Jurkat, Clone E6-1 (cell line): ENCODE measurements at regions not wholly inside any gene's neighbourhood (a gene's known extent, or its start where the extent isn't known, plus 50 kb on each side); places are given as distances from the start of the nearest gene placed in this dataset.
A peak's percentile ranks its signal among the peaks of the same experiment; 100 is the strongest.
"Not testable (repeated sequence)": the region's sequence is repeated elsewhere in the genome, so short reads cannot be mapped to it uniquely, and the experiment has no call there.

Source experiments
- DNase-seq: peaks from one replicate; pipeline ENCODE4 v3.0.0-alpha.2; 2011; ENCODE audit warnings: low read depth, low spot score
- H3K4me3 ChIP-seq: 2 replicates; pipeline ENCODE4 v1.5.1; 2011; ENCODE audit warnings: mild to moderate bottlenecking, low read length, control low read depth, moderate library complexity

DNA sequence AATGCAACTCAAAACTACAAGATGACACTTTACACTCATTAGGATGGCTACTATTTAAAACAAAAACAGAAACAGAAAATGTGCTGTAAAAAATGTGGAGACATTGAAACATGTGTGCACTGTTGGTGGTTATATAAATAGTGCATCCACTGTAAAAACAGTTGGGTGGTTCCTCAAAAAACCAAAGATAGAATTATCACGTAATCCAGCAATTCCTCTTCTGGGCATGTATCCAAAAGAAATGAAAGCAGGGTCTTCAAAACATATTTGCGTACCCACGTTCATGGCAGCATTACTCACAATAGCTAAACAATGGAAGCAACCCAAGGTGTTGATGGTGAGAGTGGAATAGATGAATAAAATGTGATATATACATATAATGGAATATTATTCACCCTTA, 967.2 kb downstream of the TRAM1L1 start:
- no peak overlapping the region for H3K4me3 ChIP-seq
- DNase-seq: no peak

DNA sequence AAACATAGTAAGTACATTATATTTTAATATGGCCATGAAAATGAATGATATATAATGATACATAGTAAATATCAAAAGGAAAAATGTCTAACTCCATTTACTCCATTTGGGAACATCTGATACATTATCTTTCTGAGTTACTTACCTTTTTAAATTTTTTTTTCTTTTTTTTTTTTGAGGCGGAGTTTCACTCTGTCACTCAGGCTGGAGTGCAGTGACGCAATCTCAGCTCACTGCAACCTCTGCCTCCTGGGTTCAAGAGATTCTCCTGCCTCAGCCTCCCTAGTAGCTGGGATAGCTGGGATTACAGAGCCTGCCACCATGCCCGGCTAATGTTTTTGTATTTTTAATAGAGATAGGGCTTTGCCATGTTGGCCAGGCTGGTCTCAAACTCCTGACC, 972.5 kb downstream of the TRAM1L1 start:
- DNase-seq: not testable (repeated sequence)

DNA sequence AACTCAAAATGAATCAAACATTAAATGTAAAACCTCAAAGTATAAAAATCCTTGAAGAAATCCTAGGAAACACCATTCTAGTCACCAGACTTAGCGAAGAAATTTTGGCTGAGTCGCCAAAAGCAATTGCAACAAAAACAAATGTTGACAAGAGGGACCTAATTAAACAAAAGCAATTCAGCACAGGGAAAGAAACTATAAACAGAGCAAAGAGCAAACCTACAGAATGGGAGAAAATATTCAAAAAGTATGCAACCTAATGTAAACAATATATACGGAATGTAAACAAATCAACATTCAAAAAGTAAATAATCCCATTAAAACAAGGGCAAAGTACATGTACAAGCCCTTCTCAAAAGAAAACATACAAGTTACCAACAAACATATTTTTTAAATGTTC, 974.7 kb downstream of the TRAM1L1 start:
- no peak overlapping the region for H3K4me3 ChIP-seq
- DNase-seq: no peak

More for the DNA sequence above, 972.5 kb downstream of the TRAM1L1 start:
- H3K4me3 ChIP-seq: not testable (repeated sequence)

DNA sequence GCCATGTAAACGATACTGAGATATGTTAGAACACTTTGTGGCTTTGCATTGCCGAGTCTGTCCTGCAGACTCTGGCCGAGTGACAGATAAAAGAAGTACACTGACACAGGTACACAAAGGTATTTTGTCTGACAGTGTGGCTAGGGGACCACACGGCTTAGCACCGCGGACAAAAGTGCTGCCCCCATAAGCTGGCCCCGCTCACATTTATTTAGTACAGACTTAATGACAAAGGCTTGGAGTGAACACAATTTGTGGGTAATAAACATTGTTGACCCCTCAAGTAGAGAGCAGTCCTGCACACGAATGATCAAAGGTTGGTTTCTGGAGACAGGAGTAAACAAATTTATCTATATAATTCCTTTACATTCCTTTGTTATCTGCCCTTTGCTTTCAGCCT, 976.8 kb downstream of the TRAM1L1 start:
- no peak overlapping the region for H3K4me3 ChIP-seq
- no peak for DNase-seq

DNA sequence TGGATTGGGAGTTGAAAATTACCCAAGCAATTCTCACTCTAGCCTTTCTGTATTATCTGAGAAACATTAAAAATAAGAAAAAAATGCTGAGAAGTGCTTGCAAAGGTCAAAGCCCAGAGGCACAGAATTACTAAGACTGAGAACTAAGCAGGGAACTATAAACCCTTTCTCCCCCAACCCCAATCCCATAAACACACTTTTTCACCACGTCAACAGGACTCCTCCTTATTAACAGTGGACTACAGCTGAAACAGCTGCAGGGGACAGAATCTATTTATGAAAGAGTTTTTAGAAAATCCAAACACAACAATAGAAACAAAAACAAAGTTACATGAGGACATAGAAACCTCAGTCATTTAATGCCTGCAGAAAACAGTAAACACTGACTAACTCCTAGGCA, 984.1 kb downstream of the TRAM1L1 start:
- DNase-seq: no peak
- no peak overlapping the region for H3K4me3 ChIP-seq

DNA sequence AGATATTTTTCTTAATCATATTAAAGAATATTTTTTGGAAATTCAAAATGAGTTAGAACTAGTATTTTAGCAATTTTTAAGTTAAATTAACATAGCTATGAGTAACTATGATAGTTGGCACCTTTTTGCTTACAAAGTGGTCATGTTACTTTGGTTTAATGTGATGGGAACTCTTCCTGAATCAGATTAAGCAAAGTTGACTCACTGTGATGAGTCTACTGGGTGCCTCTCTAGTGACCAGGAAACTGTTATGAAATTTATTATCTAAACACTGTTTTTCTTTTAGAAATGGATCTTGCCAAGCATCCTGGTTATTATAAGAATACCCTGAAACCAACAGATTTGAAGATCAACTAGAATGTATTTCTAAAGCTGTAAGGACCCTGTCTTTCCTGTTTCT, 985.8 kb downstream of the TRAM1L1 start:
- no peak for DNase-seq
- H3K4me3 ChIP-seq: no peak overlapping the region

DNA sequence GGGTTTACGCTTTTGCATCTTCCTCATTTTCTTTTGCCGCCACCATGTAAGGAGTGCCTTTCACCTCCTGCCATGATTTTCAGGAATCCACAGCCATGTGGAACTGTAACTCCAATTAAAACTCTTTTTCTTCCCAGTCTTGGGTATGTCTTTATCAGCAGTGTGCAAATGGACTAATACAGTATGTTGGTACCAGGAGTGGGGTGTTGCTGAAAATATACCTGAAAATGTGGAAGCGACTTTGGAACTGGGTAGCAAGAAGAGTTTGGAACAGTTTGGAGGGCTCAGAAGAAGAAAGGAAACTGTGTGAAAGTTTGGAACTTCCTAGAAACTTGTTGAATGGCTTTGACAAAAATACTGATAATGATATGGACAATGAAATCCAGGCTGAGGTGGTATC, 983.9 kb upstream of the NDST4 start:
- not testable (repeated sequence) for H3K4me3 ChIP-seq, DNase-seq

DNA sequence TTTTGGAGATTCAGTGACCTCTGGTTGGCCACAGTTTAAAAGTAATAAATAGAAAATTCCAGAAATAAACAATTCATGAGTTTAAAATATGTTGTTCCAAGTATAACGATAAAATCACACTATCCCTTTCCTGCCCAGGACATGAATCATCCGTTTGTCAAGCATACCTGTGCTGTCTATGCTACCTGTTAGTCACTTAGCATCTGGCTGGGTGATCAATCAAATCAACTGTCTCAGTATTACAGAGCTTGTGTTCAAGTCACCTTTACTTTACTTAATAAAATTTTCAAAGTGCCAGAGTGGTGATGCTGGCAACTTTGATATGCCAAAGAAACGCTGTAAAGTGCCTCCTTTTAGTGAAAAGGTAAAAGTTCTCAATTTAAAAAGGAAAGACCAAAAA, 979.5 kb upstream of the NDST4 start:
- no peak overlapping the region for H3K4me3 ChIP-seq
- DNase-seq: no peak

DNA sequence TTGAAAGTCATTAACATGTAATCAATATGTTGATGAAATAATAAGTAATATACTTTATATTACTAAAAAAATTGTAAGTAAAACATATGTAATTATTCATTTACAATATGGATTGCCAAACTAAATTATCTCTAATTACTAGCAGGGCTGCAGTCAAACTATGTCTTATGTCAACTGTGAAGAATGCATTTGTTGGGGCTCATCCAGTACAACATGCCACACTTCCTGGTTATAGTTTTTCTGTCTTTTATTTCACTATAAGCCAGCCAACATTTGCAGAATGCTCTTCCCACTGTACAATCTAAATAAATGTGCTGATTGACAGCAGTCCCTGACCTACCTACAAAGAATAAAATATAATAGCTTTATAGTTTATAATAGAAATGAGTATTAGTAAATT, 975.4 kb upstream of the NDST4 start:
- H3K4me3 ChIP-seq: no peak overlapping the region
- DNase-seq: no peak

DNA sequence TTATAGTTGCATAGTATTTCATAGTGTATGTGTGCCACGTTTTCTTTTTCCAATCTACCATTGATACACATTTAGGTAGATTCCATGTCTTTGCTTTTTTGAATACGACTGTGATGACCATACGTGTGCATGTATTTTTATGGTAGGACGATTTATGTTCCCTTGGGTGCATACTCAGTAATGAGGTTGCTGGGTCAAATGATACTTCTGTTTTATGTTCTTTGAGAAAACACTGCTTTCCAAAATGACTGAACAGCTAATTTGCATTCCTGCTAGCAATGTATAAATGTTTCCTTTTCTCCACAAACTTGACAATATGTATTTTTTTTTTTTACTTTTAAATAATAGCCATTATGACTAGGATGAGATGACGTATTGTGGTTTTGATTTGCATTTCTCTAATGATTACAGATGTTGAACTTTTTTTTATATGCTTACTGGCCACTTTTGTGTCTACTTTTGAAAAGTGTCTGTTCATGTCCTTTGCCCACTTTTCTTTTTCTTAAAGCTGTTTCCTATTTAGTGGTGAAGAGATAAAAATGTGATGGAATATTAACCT, 969.5 kb upstream of the NDST4 start:
- no peak for DNase-seq
- H3K4me3 ChIP-seq: no peak overlapping the region

DNA sequence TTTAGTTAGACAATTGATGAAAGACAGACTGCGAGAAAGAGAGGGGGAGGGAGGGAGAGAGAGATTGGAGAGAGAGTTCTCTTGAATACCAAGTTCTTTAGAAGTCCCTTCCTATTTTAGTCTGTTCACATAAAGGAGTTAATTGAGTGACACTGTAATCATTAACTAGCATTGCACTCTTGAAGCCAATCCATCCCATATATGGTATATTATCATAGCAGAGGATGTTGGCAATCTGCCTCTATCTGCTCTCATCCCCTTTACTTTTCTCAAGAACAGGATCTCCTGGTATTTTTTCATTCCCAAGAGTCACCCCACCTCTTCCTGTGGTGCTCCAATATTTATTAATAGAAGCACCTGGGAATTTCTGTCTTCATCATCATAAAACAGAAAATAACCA, 959.6 kb upstream of the NDST4 start:
- no peak overlapping the region for H3K4me3 ChIP-seq
- no peak for DNase-seq

DNA sequence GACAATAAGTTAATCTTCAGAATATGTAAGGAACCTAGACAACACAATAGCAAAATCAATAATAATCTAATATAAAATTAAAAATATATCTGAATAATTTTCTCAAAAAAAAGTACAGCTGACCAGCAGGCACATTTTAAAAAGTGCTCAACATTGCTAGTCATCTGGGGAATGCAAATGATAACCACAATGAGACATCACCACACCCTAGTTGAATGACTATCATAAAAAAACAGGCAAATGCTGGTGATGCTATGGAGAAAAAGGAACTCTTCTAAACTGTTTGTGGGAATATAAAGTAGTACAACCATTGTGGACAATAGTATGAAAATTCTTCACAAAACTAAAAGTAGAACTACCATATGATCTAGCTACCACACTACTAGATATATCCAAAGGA, 956.9 kb upstream of the NDST4 start:
- no peak overlapping the region for H3K4me3 ChIP-seq
- no peak for DNase-seq

DNA sequence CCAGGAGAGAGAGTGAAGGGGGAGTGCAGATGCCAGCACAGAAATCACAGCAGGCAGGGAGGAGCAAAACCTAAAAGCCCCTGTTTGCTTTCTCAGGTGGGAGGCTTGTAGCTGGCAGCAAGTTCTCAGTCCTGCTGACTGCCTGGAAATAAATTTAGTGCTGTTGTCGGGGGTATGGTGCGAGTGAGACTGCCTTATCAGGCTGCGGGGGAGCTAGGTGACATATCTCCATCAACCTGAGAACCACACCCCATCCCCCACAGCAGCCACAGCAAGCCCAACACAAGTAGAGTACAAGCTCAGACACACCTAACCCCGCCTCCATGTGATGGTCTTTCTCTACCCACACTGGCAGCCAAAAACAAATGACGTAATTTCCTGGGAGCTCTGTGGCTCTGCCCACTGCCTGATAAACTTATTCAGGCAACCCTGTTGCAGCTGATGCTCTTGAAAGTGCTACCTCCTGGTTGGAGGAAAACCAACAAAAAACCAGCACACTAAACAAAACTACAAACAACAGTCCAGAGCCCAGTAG, 953.4 kb upstream of the NDST4 start:
- H3K4me3 ChIP-seq: no peak overlapping the region
- DNase-seq: no peak

DNA sequence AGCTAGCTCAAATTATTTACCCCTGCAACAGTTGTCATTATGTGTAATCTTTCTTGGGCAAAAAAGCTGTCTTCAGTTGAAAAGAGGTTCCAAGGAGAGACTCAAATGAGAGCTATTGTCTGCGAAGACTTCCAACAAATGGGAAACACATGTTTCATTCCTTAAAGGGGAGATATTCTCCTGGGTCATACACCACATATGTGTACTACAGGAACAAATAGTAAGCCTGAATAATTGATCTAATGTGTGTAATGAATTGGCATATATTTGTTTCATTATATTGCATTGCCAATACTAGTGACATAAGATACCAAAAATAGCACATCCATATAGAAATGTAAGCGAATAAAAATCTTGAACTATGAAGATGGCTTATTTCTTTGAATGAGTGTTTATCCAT, 950.9 kb upstream of the NDST4 start:
- no peak for DNase-seq

DNA sequence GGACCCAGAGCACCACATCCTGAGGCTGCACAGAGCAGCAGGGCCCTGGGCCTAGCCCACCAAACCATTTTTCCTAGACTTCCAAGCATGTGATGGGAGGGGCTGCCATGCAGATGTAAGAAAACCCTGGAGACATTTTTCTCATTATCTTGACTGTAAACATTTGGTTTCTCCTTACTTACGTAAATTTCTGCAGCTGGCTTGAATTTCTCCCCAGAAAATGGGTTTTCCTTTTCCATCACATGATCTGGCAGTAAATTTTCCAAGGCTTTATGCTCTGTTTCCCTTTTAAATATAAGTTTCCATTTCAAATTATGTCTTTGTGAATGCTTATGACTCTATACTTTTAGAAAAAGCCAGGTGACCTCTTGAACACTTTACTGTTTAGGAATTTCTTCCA, 945.9 kb upstream of the NDST4 start:
- H3K4me3 ChIP-seq: no peak overlapping the region
- no peak for DNase-seq

More for the DNA sequence above, 950.9 kb upstream of the NDST4 start:
- H3K4me3 ChIP-seq: no peak overlapping the region

DNA sequence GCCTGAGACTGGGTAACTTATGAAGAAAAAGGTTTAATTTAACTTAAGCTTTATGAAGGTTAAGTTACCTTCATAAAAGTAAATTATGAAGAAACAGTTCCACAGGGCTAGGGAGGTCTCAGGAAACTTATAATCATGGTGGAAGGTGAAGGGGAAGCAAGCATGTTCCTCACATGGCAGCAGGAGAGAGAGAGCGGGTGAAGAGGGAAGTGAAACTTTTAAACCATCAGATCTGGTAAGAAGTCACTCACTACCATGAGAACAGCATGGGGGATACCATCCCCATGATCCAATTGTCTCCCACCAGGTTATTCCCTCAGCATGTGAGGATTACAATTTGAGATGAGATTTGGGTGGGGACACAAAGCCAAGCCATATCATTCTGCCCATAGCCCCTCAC, 944.7 kb upstream of the NDST4 start:
- DNase-seq: no peak
- no peak overlapping the region for H3K4me3 ChIP-seq

DNA sequence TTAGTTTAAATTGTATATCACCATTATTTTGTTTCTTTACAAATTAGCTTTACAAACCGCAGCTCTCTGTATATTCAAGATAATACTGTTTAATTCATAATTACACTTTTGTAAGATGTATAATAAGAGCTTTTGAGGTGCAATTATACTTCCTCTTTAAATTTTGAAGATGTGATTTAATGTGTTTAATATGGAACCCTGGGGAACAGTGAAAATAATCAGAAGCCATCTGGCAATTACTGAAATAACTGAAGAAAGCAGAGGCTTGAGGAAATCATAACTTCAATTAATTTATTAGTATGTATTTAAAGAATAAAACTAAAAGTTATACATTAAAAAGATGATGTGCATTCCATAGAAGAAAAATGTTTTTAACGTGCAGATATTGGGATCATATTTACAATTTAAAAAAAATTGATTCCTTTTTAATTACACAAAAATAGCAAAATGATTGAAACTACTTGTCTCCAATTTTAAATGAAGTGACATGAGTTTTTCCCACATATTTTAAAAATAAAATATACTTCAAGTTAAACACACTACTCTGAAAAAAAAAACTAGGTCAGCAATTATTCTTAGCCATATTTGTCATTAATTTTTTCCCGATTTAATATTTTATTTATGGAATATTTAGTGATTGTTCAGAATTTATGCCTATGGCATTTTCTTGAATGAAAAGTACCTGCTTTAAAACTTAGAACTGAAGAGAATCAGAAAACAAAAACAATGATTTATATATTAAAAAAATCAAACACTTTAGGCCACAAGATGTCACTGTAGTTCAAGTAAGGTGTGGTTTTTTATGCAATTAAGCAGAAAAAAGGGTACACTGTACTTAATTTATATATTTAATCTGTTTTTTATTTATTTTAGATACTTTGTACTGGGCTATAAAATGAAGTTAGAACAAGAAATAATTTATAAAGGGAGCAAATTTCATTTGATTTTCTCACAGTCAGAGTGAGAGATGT, 942.7 kb upstream of the NDST4 start:
- H3K4me3 ChIP-seq: no peak overlapping the region
- DNase-seq: peak; percentile 4

DNA sequence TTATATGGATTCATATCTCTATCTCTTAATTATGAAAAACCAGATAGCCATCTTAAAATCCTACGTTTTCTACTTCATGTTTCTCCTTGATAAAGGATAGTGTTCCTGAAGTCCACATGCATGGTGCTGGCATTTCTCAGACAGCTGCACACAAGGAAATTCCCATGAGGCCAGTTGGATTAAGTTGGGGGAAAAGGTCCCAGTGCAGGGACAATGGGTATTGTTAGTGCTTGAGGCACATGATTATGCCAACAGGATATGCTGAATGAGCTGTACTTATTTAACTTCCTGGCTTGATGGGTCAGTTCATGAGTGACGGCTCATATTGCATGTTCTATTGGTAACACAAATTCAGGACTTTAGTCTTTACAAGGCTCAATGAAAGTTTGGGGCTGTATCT, 913.9 kb upstream of the NDST4 start:
- no peak overlapping the region for H3K4me3 ChIP-seq
- no peak for DNase-seq

DNA sequence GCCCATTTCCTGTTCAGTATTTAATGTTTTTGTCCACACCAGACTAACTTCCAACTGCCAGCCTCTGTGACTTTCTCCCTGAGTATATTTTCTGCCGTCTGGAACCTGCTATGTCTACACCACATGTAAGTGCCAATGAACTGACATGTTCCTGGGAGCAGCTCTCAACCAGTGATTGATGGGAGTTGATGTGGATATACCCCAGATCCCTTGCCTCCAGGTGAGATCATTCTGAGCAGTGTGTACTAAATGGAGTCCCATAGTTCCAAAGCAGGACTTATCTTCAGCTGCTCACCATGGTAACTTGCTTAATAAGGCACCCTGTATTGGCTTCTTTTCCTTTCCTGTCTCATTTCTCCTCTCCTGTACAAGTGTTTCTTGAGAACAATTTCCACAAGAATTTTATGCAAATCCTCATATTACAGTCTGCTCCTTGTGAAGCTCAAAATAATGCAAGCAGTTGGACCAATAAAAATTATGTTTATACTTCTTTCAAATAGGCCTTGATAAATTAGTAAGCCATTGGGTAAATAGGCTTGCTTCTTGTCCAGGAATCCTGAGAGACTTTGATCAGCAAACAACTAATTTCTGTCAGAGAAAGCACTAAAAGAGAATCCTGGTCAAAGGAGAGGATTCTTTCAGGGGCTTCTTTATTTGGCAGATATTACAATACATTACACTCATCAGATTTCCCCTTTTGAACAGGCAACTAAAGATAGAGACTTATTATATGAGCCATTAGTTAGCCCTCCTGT, 911.7 kb upstream of the NDST4 start:
- no peak for DNase-seq
- H3K4me3 ChIP-seq: no peak overlapping the region

DNA sequence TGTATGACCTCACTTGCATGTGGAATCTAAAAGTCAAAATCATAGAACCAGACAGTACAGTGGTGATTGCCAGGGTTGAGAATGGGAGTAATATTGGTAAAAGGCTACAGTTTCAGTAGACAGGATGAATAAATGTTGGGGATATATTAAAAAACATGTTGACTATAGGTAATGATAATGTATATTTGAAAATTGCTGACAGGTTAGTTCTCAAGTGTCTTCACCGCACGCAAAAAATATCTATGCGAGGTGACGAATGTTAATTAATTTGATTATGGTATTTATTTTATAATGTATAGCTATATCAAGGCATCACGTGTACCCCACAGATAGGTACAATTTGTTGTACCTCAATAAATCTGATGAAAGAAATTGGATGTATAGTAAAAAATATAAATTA, 909.6 kb upstream of the NDST4 start:
- no peak overlapping the region for H3K4me3 ChIP-seq
- DNase-seq: no peak
